Ishikawa (cell line): ENCODE measurements at regions not wholly inside any gene's neighbourhood (a gene's known extent, or its start where the extent isn't known, plus 50 kb on each side); places are given as distances from the start of the nearest gene placed in this dataset.

ENCODE experiments used
- CEBPB ChIP-seq: IDR thresholded peaks from 2 replicates; pipeline ENCODE4 v1.6.1; 2012
- CREB1 ChIP-seq: IDR thresholded peaks from 2 replicates; pipeline ENCODE4 v1.6.1; 2012; ENCODE audit warnings: low read depth
- EGR1 ChIP-seq: IDR thresholded peaks from 2 replicates; pipeline ENCODE4 v1.6.1; 2012
- EP300 ChIP-seq: IDR thresholded peaks from 2 replicates; pipeline ENCODE4 v1.6.1; 2012; ENCODE audit warnings: borderline replicate concordance
- FOXM1 ChIP-seq: IDR thresholded peaks from 2 replicates; pipeline ENCODE4 v1.6.1; 2012; ENCODE audit warnings: low read depth, borderline replicate concordance
- NFIC ChIP-seq: IDR thresholded peaks from 2 replicates; pipeline ENCODE4 v1.6.1; 2012
- RAD21 ChIP-seq: IDR thresholded peaks from 2 replicates; pipeline ENCODE4 v1.6.1; 2012; ENCODE audit warnings: low read depth
- REST ChIP-seq: IDR thresholded peaks from 2 replicates; pipeline ENCODE4 v1.6.1; 2012; ENCODE audit warnings: low read depth, mild to moderate bottlenecking
- TAF1 ChIP-seq: IDR thresholded peaks from 2 replicates; pipeline ENCODE4 v1.6.1; 2012; ENCODE audit warnings: low read depth, mild to moderate bottlenecking
- TCF12 ChIP-seq: IDR thresholded peaks from 2 replicates; pipeline ENCODE4 v1.6.1; 2012; ENCODE audit warnings: low read depth
- TEAD4 ChIP-seq: IDR thresholded peaks from 2 replicates; pipeline ENCODE4 v1.6.1; 2012
- USF1 ChIP-seq: IDR thresholded peaks from 2 replicates; pipeline ENCODE4 v1.6.1; 2012
- YY1 ChIP-seq: IDR thresholded peaks from 2 replicates; pipeline ENCODE4 v1.6.1; 2012; ENCODE audit warnings: low read depth
- ZBTB7A ChIP-seq: IDR thresholded peaks from 2 replicates; pipeline ENCODE4 v1.6.1; 2012; ENCODE audit warnings: low read depth
- TF ChIP-seq, protein P1 (sequence below): IDR thresholded peaks from 2 replicates; pipeline ENCODE4 v1.6.1; 2012

GRCh38 chrX:125444659-125445058 is 125.0 kb downstream of the TEX13C start:
- TF ChIP-seq YY1 (no peak), USF1 (no peak), EP300 (no peak), NFIC (no peak), ZBTB7A (no peak), TEAD4 (no peak), RAD21 (no peak), TCF12 (no peak), FOXM1 (no peak), EGR1 (no peak)
- TF ChIP-seq, protein P1, sequence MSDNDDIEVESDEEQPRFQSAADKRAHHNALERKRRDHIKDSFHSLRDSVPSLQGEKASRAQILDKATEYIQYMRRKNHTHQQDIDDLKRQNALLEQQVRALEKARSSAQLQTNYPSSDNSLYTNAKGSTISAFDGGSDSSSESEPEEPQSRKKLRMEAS = no peak

- TF ChIP-seq RAD21 = no peak
- TF ChIP-seq YY1 = no peak
- no peak for TF ChIP-seq TAF1
- no peak for TF ChIP-seq NFIC
- TF ChIP-seq ZBTB7A = no peak
These were observed 155.8 kb downstream of the TEX13C start for GRCh38 chrX:125475482-125475881.

GRCh38 chrX:125492439-125492838 is 172.8 kb downstream of the TEX13C start:
- no peak for TF ChIP-seq NFIC
- TF ChIP-seq, protein P1 = no peak

DNA sequence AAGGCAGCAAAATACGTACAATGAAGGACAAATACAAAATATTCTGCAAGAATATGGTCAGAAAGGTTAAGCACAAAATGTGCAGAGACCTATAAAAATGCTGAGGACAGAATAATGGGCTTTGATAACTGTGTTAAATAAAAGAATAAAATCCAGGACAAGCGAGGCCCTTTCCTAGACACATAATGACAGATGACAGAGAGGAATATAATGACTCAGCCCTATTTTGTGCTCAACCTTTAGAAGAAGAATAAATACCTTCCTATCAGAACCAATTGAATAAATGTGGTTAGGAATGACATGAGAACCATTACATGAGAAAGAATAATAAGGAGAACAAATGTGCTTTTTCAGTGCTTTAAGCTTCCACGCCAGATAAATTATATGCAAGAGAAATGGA is 178.0 kb downstream of the TEX13C start:
- TF ChIP-seq TEAD4 (no peak), USF1 (no peak), CREB1 (no peak), FOXM1 (no peak), ZBTB7A (no peak), NFIC (no peak), REST (no peak), EP300 (no peak), CEBPB (no peak), RAD21 (no peak), TCF12 (no peak)

DNA sequence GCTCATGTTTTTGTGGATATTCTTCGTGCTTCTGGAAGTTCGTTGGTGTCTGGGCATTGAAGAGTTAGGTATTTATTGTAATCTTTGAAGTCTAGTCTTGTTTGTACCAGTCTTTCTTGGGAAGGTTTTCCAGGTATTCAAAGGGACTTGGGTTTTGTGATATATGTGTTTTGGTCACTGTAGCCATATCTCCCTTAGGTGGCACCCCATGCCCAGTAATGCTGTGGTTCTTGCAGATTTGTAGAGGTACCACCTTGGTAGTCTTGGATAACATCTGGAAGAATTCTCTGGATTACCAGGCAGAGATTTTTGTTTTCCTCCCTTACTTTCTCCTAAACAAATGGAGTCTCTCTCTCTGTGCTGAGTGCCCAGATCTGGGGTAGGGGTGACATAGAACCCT is 184.1 kb downstream of the TEX13C start:
- TF ChIP-seq TCF12 (no peak), YY1 (no peak), EP300 (no peak), ZBTB7A (no peak), RAD21 (no peak), USF1 (no peak), FOXM1 (no peak), EGR1 (no peak), TAF1 (no peak), NFIC (no peak), CREB1 (no peak)
- TF ChIP-seq, protein P1 = no peak

- TF ChIP-seq YY1 (no peak), ZBTB7A (no peak), REST (no peak), EP300 (no peak), TAF1 (no peak), TCF12 (no peak), USF1 (no peak), CEBPB (no peak), FOXM1 (no peak), CREB1 (no peak)
- TF ChIP-seq, protein P1 = no peak
These were observed 185.5 kb downstream of the TEX13C start for GRCh38 chrX:125505207-125505606.
